DND-41 (cell line): ENCODE measurements at regions not wholly inside any gene's neighbourhood (a gene's known extent, or its start where the extent isn't known, plus 50 kb on each side); places are given as distances from the start of the nearest gene placed in this dataset.

ENCODE experiments used
- EZH2 ChIP-seq: IDR thresholded peaks from 3 replicates; pipeline ENCODE4 v1.6.1; 2012; ENCODE audit warnings: borderline replicate concordance, low read depth, mild to moderate bottlenecking, moderate library complexity, low read length, inconsistent platforms; ENCODE audit not compliant: severe bottlenecking
- TF ChIP-seq, protein P1 (sequence below): IDR thresholded peaks from 2 replicates; pipeline ENCODE4 v1.5.1; 2012; ENCODE audit warnings: borderline replicate concordance, low read length, moderate library complexity, mild to moderate bottlenecking; ENCODE audit not compliant: poor library complexity, severe bottlenecking; ENCODE audit errors: extremely low read depth

DNA sequence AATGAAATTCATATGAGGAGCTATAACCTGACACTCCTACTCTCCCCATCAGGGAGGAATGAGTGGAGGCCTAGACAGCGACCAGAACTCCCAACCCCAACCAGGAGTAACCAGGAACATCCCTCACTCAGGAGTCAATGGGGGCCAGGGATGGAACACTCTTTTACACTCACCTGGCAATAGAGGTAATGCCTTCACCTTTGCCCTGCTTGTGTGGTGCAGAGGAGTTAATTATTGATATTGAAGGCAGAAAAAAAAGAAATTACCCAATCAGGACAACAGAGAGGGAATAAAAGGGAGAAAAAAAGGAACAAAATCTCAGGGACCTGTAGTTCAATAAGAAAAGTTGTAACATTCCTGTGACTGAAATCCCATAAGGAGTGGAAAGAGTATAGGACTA is 141.5 kb downstream of the PPP4R3C start:
- TF ChIP-seq EZH2: no peak
- TF ChIP-seq, protein P1, sequence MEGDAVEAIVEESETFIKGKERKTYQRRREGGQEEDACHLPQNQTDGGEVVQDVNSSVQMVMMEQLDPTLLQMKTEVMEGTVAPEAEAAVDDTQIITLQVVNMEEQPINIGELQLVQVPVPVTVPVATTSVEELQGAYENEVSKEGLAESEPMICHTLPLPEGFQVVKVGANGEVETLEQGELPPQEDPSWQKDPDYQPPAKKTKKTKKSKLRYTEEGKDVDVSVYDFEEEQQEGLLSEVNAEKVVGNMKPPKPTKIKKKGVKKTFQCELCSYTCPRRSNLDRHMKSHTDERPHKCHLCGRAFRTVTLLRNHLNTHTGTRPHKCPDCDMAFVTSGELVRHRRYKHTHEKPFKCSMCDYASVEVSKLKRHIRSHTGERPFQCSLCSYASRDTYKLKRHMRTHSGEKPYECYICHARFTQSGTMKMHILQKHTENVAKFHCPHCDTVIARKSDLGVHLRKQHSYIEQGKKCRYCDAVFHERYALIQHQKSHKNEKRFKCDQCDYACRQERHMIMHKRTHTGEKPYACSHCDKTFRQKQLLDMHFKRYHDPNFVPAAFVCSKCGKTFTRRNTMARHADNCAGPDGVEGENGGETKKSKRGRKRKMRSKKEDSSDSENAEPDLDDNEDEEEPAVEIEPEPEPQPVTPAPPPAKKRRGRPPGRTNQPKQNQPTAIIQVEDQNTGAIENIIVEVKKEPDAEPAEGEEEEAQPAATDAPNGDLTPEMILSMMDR: no peak
